ENCODE measurements at regions not wholly inside any gene's neighbourhood (a gene's known extent, or its start where the extent isn't known, plus 50 kb on each side); places are given as distances from the start of the nearest gene placed in this dataset.
"Not testable (repeated sequence)": the region's sequence is repeated elsewhere in the genome, so short reads cannot be mapped to it uniquely, and the experiment has no call there.

- Histone ChIP-seq H3K36me3 (no peaks in the 10 kb centered on the region), H3K9me3 (no peaks in the 10 kb centered on the region), H3K4me3 (no peak overlapping the region), H3K27me3 (no peaks in the 10 kb centered on the region), H3K27ac (no peak overlapping the region), H3K4me1 (no peaks in the 10 kb centered on the region)
- intact Hi-C loops (cut with DNase I; ENCODE audit: low total_unique reads), result no loop called here
- 81 to 93% (median 83%) methylated on average over 3 of the region's 3 CpGs for WGBS, 5 donors
- TF ChIP-seq CTCF (IDR thresholded peaks at IDR 0.05) (no peak), POLR2A (IDR thresholded peaks at IDR 0.05) (no peak), POLR2AphosphoS5 (IDR thresholded peaks at IDR 0.05) (no peak), EP300 (IDR thresholded peaks at IDR 0.05) (no peak)
- no peak for DNase-seq
These were observed 290.2 kb upstream of the KLF4 start for GRCh38 chr9:107779731-107780130.

GRCh38 chr9:107778661-107779060 lies 289.1 kb upstream of the KLF4 start:
- intact Hi-C loops (cut with DNase I; ENCODE audit: low total_unique reads), result no loop called here
- Histone ChIP-seq H3K4me3 (no peak overlapping the region), H3K36me3 (no peaks in the 10 kb centered on the region), H3K27ac (no peak overlapping the region), H3K9me3 (no peaks in the 10 kb centered on the region), H3K4me1 (no peaks in the 10 kb centered on the region), H3K27me3 (no peaks in the 10 kb centered on the region)
- TF ChIP-seq EP300 (IDR thresholded peaks at IDR 0.05) (no peak), CTCF (IDR thresholded peaks at IDR 0.05) (no peak), POLR2A (IDR thresholded peaks at IDR 0.05) (no peak), POLR2AphosphoS5 (IDR thresholded peaks at IDR 0.05) (no peak)
- no peak for DNase-seq
- 87 to 96% (median 94%) methylated on average over 1 of the region's 1 CpG for WGBS, 5 donors

- H3K36me3 ChIP-seq; H3K4me3 ChIP-seq; intact Hi-C loops (cut with DNase I; ENCODE audit: low total_unique reads); H3K27ac ChIP-seq; DNase-seq; H3K4me1 ChIP-seq; H3K27me3 ChIP-seq: not testable (repeated sequence)
- 60 to 74% (median 65%) methylated on average over 2 of the region's 2 CpGs for WGBS, 5 donors
- peaks cover 0 to 12% (median 9%) of the 10 kb centered on the region in 4 donors for H3K9me3 ChIP-seq
These were observed 284.5 kb upstream of the KLF4 start for GRCh38 chr9:107774099-107774498.

- no peaks in the 10 kb centered on the region for H3K4me1 ChIP-seq
- peaks cover 0 to 12% (median 9%) of the 10 kb centered on the region in 4 donors for H3K9me3 ChIP-seq
- no peak for TF ChIP-seq POLR2A (IDR thresholded peaks at IDR 0.05)
- TF ChIP-seq CTCF (IDR thresholded peaks at IDR 0.05), result no peak
- no peak for TF ChIP-seq EP300 (IDR thresholded peaks at IDR 0.05)
- no peak for TF ChIP-seq POLR2AphosphoS5 (IDR thresholded peaks at IDR 0.05)
- intact Hi-C loops (cut with DNase I; ENCODE audit: low total_unique reads), result no loop called here
- 84 to 95% (median 92%) methylated on average over 3 of the region's 3 CpGs for WGBS, 5 donors
- H3K27me3 ChIP-seq, result no peaks in the 10 kb centered on the region
- no peak overlapping the region for H3K27ac ChIP-seq
- DNase-seq, result no peak
- H3K36me3 ChIP-seq, result no peaks in the 10 kb centered on the region
- H3K4me3 ChIP-seq, result no peak overlapping the region
These were observed 283.4 kb upstream of the KLF4 start for GRCh38 chr9:107772988-107773387.

GRCh38 chr9:107770716-107771115 lies 281.1 kb upstream of the KLF4 start:
- no peak overlapping the region for H3K27ac ChIP-seq
- DNase-seq, result no peak
- intact Hi-C loops (cut with DNase I; ENCODE audit: low total_unique reads), result no loop called here
- H3K4me3 ChIP-seq, result no peak overlapping the region
- H3K36me3 ChIP-seq, result no peaks in the 10 kb centered on the region
- TF ChIP-seq POLR2AphosphoS5 (IDR thresholded peaks at IDR 0.05) (no peak), EP300 (IDR thresholded peaks at IDR 0.05) (no peak), POLR2A (IDR thresholded peaks at IDR 0.05) (no peak), CTCF (IDR thresholded peaks at IDR 0.05) (no peak)
- no peaks in the 10 kb centered on the region for H3K27me3 ChIP-seq
- H3K9me3 ChIP-seq, result peaks cover 0 to 12% (median 9%) of the 10 kb centered on the region in 4 donors
- no peaks in the 10 kb centered on the region for H3K4me1 ChIP-seq
